ENCODE measurements at regions not wholly inside any gene's neighbourhood (a gene's known extent, or its start where the extent isn't known, plus 50 kb on each side); places are given as distances from the start of the nearest gene placed in this dataset.
"Not testable (repeated sequence)": the region's sequence is repeated elsewhere in the genome, so short reads cannot be mapped to it uniquely, and the experiment has no call there.

DNA sequence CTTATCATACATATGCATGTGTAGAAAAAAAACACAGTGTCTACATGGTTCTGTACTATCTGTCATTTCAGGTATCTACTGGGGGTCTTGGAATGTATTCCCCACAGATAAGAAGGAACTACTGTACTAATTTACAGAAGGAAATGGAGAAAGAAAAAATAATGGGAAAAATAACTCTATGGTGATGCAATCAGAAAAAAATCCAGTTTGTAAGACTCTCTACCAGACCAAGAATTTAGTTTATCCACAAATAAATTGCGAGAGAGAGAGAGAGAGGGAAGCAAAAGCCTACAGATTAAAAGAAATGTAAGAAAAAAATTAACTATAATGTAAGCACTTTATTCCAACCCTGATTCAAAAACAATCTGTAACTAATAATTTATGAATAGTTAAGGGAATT, 708.6 kb upstream of the ZNF608 start:
- H3K4me1 ChIP-seq (ENCODE audit: control insufficient read depth in 2 of 2, insufficient read depth in 2 of 2, low read length in 2 of 2), result no peaks in the 10 kb centered on the region
- no peak for DNase-seq
- H3K9me3 Mint-ChIP-seq, result peaks cover 2 to 33% (median 19%) of the 10 kb centered on the region in 11 donors
- H3K9me3 ChIP-seq (ENCODE audit: control insufficient read depth in 2 of 3, low read length in 3 of 3), result no peaks in the 10 kb centered on the region
- H3K4me3 ChIP-seq (ENCODE audit: low read length), result no peak overlapping the region
- POLR2A ChIA-PET, result no interaction called here
- ATAC-seq, result no peak
- H3K27ac ChIP-seq (ENCODE audit: low read depth, low read length), result no peak overlapping the region
- no peak overlapping the region for H3K4me3 Mint-ChIP-seq
- intact Hi-C loops (cut with micrococcal nuclease), result no loop called here
- H3K27me3 Mint-ChIP-seq, result no peaks in the 10 kb centered on the region
- H3K4me1 Mint-ChIP-seq, result no peaks in the 10 kb centered on the region
- no peak overlapping the region for H3K27ac Mint-ChIP-seq
- H3K36me3 ChIP-seq (ENCODE audit: control insufficient read depth in 2 of 3, insufficient read depth in 3 of 3, low read length in 3 of 3), result no peaks in the 10 kb centered on the region
- CTCF ChIA-PET, result no interaction called here
- no peaks in the 10 kb centered on the region for H3K36me3 Mint-ChIP-seq
- H3K27me3 ChIP-seq (ENCODE audit: control insufficient read depth in 2 of 2, insufficient read depth in 2 of 2, low read length in 2 of 2), result no peaks in the 10 kb centered on the region

DNA sequence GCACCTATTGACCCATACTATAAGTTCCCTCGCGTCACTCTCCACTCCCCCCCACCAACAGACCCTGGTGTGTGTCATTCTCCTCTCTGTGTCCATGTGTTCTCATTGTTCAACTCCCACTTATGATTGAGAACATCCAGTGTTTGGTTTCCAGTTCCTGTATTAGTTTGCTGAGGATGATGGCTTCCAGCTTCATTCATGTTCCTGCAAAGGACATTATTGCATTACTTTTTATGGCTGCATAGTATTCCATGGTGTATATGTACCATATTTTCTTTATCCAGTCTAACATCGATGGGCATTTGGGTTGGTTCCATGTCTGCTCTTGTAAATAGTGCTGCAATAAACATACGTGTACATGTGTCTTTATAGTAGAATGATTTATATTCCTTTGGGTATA, 709.6 kb upstream of the ZNF608 start:
- H3K9me3 ChIP-seq (ENCODE audit: control insufficient read depth in 2 of 3, low read length in 3 of 3); H3K27ac Mint-ChIP-seq; intact Hi-C loops (cut with micrococcal nuclease); H3K27me3 ChIP-seq (ENCODE audit: control insufficient read depth in 2 of 2, insufficient read depth in 2 of 2, low read length in 2 of 2); H3K27me3 Mint-ChIP-seq; H3K4me1 Mint-ChIP-seq; H3K36me3 Mint-ChIP-seq; H3K36me3 ChIP-seq (ENCODE audit: control insufficient read depth in 2 of 3, insufficient read depth in 3 of 3, low read length in 3 of 3); H3K4me3 Mint-ChIP-seq; H3K4me3 ChIP-seq (ENCODE audit: low read length); POLR2A ChIA-PET; H3K27ac ChIP-seq (ENCODE audit: low read depth, low read length); DNase-seq; ATAC-seq; CTCF ChIA-PET; H3K4me1 ChIP-seq (ENCODE audit: control insufficient read depth in 2 of 2, insufficient read depth in 2 of 2, low read length in 2 of 2): not testable (repeated sequence)
- peaks cover 2 to 35% (median 19%) of the 10 kb centered on the region in 11 donors for H3K9me3 Mint-ChIP-seq

DNA sequence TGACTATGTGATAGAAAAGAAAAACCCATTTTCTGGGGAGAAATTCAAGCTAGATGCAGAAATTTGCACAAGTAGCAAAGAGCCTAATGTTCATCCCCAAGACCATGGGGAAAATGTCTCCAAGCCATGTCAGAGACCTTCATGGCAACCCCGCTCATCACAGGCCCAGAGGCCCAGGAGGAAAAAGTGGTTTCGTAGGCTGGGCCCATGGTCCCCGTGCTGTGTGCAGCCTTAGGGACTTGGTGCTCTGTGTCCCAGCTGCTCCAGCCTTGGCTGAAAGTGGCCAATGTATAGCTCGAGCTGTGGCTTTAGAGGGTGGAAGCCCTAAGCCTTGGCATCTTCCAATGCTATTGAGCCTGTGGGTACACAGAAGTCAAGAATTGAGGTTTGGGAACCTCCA, 711.2 kb upstream of the ZNF608 start:
- no peaks in the 10 kb centered on the region for H3K36me3 Mint-ChIP-seq
- H3K27me3 Mint-ChIP-seq, result no peaks in the 10 kb centered on the region
- CTCF ChIA-PET, result no interaction called here
- H3K27me3 ChIP-seq (ENCODE audit: control insufficient read depth in 2 of 2, insufficient read depth in 2 of 2, low read length in 2 of 2), result no peaks in the 10 kb centered on the region
- ATAC-seq (no peak), DNase-seq (no peak)
- no peak overlapping the region for H3K4me3 ChIP-seq (ENCODE audit: low read length)
- no peak overlapping the region for H3K27ac ChIP-seq (ENCODE audit: low read depth, low read length)
- no peaks in the 10 kb centered on the region for H3K9me3 ChIP-seq (ENCODE audit: control insufficient read depth in 2 of 3, low read length in 3 of 3)
- POLR2A ChIA-PET, result no interaction called here
- H3K4me3 Mint-ChIP-seq, result no peak overlapping the region
- no peaks in the 10 kb centered on the region for H3K36me3 ChIP-seq (ENCODE audit: control insufficient read depth in 2 of 3, insufficient read depth in 3 of 3, low read length in 3 of 3)
- intact Hi-C loops (cut with micrococcal nuclease), result no loop called here
- no peaks in the 10 kb centered on the region for H3K4me1 ChIP-seq (ENCODE audit: control insufficient read depth in 2 of 2, insufficient read depth in 2 of 2, low read length in 2 of 2)
- H3K4me1 Mint-ChIP-seq, result no peaks in the 10 kb centered on the region
- H3K27ac Mint-ChIP-seq, result no peak overlapping the region
- H3K9me3 Mint-ChIP-seq, result peaks cover 2 to 34% (median 19%) of the 10 kb centered on the region in 11 donors

DNA sequence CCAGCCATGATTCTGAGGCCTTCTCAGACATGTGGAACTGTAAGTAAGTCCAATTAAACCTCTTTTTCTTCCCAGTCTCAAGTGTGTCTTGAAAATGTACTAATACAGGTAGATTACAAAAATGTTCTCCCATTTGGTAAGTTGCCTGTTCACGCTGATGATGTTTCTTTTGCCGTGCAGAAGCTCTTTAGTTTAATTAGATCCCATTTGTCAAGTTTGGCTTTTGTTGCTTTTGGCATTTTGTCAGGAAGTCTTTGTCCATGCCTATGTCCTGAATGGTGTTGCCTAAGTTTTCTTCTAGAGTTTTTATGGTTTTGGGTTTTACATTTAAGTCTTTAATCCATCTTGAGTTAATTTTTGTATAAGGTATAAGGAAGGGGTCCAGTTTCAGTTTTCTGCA, 712.5 kb upstream of the ZNF608 start:
- POLR2A ChIA-PET, result interaction anchor here (0.7 kb wide), 1 partner anchor 536 kb away, joined by 3 read pairs; no protein-coding TSS in a partner anchor
- CTCF ChIA-PET; H3K27me3 Mint-ChIP-seq; H3K36me3 ChIP-seq (ENCODE audit: control insufficient read depth in 2 of 3, insufficient read depth in 3 of 3, low read length in 3 of 3); H3K27me3 ChIP-seq (ENCODE audit: control insufficient read depth in 2 of 2, insufficient read depth in 2 of 2, low read length in 2 of 2); intact Hi-C loops (cut with micrococcal nuclease); H3K4me3 Mint-ChIP-seq; H3K4me1 Mint-ChIP-seq; H3K9me3 ChIP-seq (ENCODE audit: control insufficient read depth in 2 of 3, low read length in 3 of 3); ATAC-seq; H3K27ac Mint-ChIP-seq; H3K4me3 ChIP-seq (ENCODE audit: low read length); DNase-seq; H3K4me1 ChIP-seq (ENCODE audit: control insufficient read depth in 2 of 2, insufficient read depth in 2 of 2, low read length in 2 of 2); H3K36me3 Mint-ChIP-seq; H3K27ac ChIP-seq (ENCODE audit: low read depth, low read length): not testable (repeated sequence)
- peaks cover 2 to 28% (median 16%) of the 10 kb centered on the region in 11 donors for H3K9me3 Mint-ChIP-seq

DNA sequence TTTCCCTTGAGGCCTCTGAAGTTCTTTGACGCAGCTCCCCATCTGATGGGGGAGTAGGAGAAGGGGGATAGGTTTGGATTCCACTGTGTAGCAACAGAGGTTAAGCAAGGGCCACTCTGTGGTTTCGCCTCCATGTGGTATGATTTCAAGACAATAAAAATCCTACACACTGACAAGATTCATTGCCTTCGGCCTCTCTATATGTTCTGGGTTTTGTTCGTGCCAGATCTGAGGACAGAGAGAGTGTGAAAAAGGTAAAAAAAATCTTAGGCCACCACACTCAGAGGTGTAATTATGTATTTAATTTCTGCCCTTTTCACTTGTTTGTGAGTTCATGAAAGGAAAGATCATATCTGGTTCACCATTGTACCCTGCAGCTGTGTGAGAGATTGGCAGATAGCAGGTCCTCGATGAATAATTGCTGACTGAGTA, 715.2 kb upstream of the ZNF608 start:
- intact Hi-C loops (cut with micrococcal nuclease), result no loop called here
- ATAC-seq, result no peak
- Mint-ChIP-seq H3K27ac (no peak overlapping the region), H3K27me3 (no peaks in the 10 kb centered on the region), H3K4me1 (no peaks in the 10 kb centered on the region), H3K36me3 (no peaks in the 10 kb centered on the region), H3K9me3 (peaks cover 3 to 24% (median 16%) of the 10 kb centered on the region in 11 donors), H3K4me3 (no peak overlapping the region)
- Histone ChIP-seq H3K4me3 (ENCODE audit: low read length) (no peak overlapping the region), H3K36me3 (ENCODE audit: control insufficient read depth in 2 of 3, insufficient read depth in 3 of 3, low read length in 3 of 3) (no peaks in the 10 kb centered on the region), H3K4me1 (ENCODE audit: control insufficient read depth in 2 of 2, insufficient read depth in 2 of 2, low read length in 2 of 2) (no peaks in the 10 kb centered on the region), H3K9me3 (ENCODE audit: control insufficient read depth in 2 of 3, low read length in 3 of 3) (no peaks in the 10 kb centered on the region), H3K27me3 (ENCODE audit: control insufficient read depth in 2 of 2, insufficient read depth in 2 of 2, low read length in 2 of 2) (no peaks in the 10 kb centered on the region), H3K27ac (ENCODE audit: low read depth, low read length) (no peak overlapping the region)
- DNase-seq, result no peak
- ChIA-PET POLR2A (no interaction called here), CTCF (no interaction called here)

DNA sequence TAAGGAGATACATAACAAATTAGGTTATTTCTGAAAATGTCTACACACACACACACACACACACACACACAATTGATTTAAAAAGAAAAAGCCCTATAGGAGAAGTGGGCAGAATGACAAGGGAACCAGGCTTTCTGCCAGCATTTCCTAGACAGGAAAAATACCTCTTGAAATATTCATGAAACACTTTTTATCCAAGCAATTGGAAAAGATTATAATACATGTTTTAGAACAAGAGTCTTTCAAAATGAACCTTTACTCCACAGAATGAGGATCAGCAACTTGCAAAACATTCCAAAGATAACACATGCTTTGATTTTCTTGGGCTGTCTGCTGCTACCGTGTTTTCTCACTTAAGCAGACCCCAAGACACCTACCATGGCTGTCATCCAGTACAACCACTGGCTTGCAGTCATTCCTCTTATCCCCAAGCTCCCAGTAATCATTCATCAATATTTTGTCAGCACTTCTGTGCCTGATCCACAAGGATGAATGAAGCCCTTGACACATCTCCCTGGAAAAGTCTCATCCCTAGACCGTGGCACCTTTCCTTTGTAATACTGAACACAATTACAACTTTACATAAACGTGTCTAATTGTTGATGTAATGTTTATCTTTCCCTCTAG, 717.1 kb upstream of the ZNF608 start:
- Histone ChIP-seq H3K9me3 (ENCODE audit: control insufficient read depth in 2 of 3, low read length in 3 of 3) (no peaks in the 10 kb centered on the region), H3K4me3 (ENCODE audit: low read length) (no peak overlapping the region), H3K27ac (ENCODE audit: low read depth, low read length) (no peak overlapping the region), H3K27me3 (ENCODE audit: control insufficient read depth in 2 of 2, insufficient read depth in 2 of 2, low read length in 2 of 2) (no peaks in the 10 kb centered on the region), H3K4me1 (ENCODE audit: control insufficient read depth in 2 of 2, insufficient read depth in 2 of 2, low read length in 2 of 2) (no peaks in the 10 kb centered on the region), H3K36me3 (ENCODE audit: control insufficient read depth in 2 of 3, insufficient read depth in 3 of 3, low read length in 3 of 3) (no peaks in the 10 kb centered on the region)
- intact Hi-C loops (cut with micrococcal nuclease), result no loop called here
- Mint-ChIP-seq H3K27ac (no peak overlapping the region), H3K4me1 (no peaks in the 10 kb centered on the region), H3K27me3 (no peaks in the 10 kb centered on the region), H3K4me3 (no peak overlapping the region), H3K36me3 (no peaks in the 10 kb centered on the region), H3K9me3 (peaks cover 2 to 24% (median 9%) of the 10 kb centered on the region in 11 donors)
- ChIA-PET CTCF (no interaction called here), POLR2A (no interaction called here)
- DNase-seq (no peak), ATAC-seq (no peak)

DNA sequence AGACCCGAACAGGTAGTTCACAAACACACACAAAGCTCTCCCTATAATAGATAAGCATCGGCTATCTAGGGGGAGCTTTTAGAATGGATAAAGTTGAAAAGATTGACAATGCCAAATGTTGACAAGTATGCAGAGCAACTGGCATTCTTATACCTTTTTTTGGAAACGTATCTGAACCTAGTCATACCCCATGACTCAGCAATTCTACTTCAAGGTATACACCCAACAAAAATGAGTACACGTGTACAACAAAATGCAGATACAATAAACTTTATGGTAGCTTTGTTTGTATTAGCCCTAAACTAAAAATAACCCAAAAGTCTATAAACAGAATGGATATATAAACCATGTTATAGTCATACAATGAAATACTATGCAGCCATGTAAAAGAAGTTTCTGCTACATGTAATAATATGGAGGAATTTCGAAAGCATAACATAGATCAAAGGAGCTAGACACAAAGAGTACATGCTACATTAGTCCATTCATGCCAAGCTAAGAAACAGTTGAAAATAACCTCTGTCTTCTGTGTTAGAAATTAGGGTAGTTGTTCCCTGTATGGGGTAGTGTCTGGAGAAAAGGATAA, 718.5 kb upstream of the ZNF608 start:
- POLR2A ChIA-PET, result no interaction called here
- peaks cover 0 to 15% (median 3%) of the 10 kb centered on the region in 11 donors for H3K9me3 Mint-ChIP-seq
- H3K4me1 Mint-ChIP-seq, result no peaks in the 10 kb centered on the region
- Histone ChIP-seq H3K27me3 (ENCODE audit: control insufficient read depth in 2 of 2, insufficient read depth in 2 of 2, low read length in 2 of 2) (no peaks in the 10 kb centered on the region), H3K36me3 (ENCODE audit: control insufficient read depth in 2 of 3, insufficient read depth in 3 of 3, low read length in 3 of 3) (no peaks in the 10 kb centered on the region), H3K4me3 (ENCODE audit: low read length) (no peak overlapping the region), H3K27ac (ENCODE audit: low read depth, low read length) (no peak overlapping the region), H3K4me1 (ENCODE audit: control insufficient read depth in 2 of 2, insufficient read depth in 2 of 2, low read length in 2 of 2) (no peaks in the 10 kb centered on the region), H3K9me3 (ENCODE audit: control insufficient read depth in 2 of 3, low read length in 3 of 3) (peaks cover 0 to 4% (median 0%) of the 10 kb centered on the region in 3 experiments)
- H3K36me3 Mint-ChIP-seq, result no peaks in the 10 kb centered on the region
- CTCF ChIA-PET, result no interaction called here
- intact Hi-C loops (cut with micrococcal nuclease), result no loop called here
- H3K27ac Mint-ChIP-seq, result no peak overlapping the region
- no peak overlapping the region for H3K4me3 Mint-ChIP-seq
- no peaks in the 10 kb centered on the region for H3K27me3 Mint-ChIP-seq
- ATAC-seq, result no peak
- no peak for DNase-seq

All from naive thymus-derived CD4-positive, alpha-beta T cell (primary cell).